GM21447 (cell line): ENCODE measurements at regions not wholly inside any gene's neighbourhood (a gene's known extent, or its start where the extent isn't known, plus 50 kb on each side); places are given as distances from the start of the nearest gene placed in this dataset.
A peak's percentile ranks its signal among the peaks of the same experiment; 100 is the strongest.

Experiments
- ATAC-seq: cut with Tn5 transposase; IDR thresholded peaks from one replicate; pipeline ENCODE4 v1.9.1; 2021; ENCODE audit not compliant: unreplicated experiment

GRCh38 chr2:7574385-7574784 is 657.2 kb downstream of the RNF144A start:
- ATAC-seq = no peak

GRCh38 chr2:7577769-7578168 is 660.6 kb downstream of the RNF144A start:
- no peak for ATAC-seq

- no peak for ATAC-seq
These were observed 666.8 kb downstream of the RNF144A start for GRCh38 chr2:7584017-7584416.

DNA sequence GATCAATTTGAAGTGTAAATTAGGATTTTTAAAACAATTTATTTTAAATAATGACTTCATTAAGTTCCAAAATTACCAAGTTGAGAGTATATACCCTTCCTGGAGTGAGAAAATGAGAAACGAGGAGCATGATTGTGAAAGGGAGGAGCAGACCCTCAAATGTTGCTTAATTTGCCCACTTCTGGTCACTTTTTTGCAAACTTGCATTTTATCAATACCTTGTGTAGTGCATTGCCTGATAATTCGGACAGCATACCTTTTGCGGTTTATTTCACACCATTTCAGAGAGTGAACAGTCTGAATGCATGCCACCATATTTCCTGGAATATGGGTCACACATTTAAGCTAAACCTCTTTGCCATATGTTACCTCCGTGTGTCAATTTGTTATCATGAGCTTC is 669.7 kb downstream of the RNF144A start:
- no peak for ATAC-seq

DNA sequence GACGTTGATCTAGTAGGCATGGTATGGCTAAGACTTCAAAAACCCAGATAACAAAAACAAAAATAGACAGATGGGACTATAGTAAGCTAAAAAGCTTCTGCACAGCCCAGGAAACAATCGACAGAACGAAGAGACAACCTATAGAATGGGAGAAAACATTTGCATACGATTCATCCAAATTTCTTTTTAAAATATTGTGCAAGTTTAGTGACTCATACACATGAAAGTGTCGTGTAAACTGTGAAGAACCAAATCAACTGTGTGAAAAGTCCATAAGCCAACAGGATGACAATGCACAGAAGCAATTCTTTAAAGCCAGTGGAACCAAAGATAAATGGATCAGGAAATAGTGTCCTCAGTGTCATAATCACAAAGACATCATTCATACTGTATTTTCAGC is 671.1 kb downstream of the RNF144A start:
- ATAC-seq = no peak

DNA sequence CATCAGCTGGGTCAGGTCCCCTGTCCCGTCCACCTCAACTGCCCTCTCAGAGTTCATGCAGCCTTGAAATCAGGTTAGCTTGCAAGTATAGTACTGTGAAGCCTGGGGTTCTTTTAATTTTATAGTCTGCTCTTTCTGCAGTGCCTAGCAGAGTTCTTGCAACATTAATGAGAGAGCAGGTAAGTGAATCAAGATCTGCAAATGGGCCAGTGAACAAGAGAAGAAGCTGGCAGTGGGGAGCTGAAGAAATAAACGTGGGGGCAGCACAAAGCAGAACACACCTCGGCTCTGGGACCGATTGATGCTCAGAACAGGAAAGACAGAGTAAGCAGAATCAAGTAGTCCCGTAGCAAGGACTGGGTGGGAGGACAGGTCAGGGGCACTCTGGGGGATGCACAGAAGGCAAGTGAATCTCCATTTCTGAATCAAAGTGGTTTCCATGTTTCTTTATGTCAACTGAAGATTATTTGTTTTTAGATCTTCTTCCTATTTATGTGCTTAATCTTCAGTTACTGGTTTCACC is 675.5 kb downstream of the RNF144A start:
- ATAC-seq = no peak

DNA sequence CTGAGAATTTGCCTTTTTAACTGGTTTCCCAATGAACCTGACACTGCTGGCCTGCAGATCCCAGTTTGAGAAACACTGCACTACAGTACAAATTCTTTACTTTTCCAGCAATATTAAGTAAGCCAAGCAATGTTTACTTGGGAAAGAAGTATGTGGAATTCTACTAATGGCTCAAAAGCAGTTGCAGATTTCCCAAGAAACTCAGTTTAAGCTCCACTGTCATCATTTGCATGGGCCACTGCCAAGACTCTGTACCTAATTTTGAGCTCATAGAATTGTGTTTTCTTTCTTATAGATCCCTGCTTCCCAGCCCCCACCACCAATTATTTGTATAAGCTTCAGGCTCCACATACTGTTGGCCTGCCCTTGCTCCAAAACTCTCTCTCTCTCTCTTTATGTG is 676.1 kb downstream of the RNF144A start:
- ATAC-seq = no peak

GRCh38 chr2:7594211-7594610 is 677.0 kb downstream of the RNF144A start:
- no peak for ATAC-seq

DNA sequence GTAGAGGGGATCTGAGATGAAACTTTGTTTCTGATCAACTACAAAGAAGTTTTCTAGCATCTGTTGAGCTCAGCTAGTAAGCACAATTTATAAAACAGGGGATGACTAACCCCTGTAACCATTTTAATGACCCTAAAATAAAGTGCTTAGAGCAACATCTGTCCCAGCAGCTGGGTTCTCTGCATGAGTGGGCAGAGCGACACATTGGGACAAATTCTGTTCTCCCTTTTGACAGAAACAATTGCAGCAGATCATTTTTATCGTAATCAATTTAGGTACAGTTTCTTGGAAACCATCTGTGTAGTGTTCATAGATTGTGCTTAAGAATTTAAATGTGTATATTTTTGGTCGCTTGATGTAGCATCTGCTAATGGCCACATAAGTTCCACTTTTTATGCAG is 678.0 kb downstream of the RNF144A start:
- no peak for ATAC-seq

DNA sequence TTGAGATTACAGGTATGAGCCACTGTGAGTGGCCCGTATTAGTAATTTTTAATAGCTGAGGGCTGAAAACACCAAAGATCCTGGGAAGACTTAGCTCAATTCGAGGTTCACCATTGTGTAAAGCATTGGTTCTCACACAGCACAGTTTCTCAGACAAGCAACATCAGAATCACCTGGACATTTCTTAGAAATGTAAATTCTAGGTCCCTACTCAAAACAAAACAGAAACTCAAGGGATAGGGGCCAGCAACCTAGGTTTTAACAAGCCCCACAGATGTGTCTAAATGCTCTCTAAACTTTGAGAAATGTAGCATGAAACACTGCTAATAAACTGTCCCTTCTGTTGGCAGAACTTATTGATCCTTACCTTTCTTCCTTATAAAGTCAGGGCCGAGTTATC is 681.2 kb downstream of the RNF144A start:
- ATAC-seq = no peak

DNA sequence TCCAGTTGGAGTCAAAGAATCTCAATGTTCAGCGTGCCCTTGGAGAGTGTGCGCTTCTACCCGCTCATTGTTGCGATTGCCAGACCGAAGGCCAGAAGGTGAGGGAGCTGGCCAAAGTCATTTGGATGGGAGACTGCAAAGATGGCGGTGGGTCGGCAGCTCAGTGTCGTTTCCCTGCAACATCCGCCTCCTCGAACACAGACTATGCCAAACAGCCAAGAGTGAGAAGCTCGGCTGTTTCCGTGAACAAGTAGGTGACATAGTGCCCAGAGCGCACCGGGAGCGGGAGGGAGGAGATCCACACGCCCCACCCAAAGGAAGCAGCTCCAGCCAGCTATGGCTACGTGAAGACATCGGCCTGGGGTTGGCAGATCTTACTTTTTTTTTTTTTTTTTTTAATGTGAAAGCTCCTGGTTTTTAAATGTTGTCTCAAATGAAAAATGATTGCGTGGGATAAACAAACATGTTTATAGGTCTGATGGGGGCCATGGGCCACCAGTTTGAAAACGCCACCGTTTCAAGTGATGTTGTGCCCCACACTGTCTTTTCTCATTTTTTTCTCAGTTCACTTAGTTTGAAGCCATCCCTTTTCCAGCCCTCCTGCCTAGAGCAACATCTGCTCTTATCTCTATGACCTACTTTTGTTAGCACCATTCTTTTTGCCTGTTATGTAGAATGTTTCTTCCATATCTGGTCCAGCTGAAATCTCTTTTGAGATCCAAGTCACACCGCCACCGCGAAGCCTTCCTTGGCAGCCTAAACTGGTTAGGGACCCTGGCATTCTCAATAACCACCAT is 682.4 kb downstream of the RNF144A start:
- ATAC-seq = no peak

- no peak for ATAC-seq
These were observed 684.8 kb downstream of the RNF144A start for GRCh38 chr2:7601990-7602389.

DNA sequence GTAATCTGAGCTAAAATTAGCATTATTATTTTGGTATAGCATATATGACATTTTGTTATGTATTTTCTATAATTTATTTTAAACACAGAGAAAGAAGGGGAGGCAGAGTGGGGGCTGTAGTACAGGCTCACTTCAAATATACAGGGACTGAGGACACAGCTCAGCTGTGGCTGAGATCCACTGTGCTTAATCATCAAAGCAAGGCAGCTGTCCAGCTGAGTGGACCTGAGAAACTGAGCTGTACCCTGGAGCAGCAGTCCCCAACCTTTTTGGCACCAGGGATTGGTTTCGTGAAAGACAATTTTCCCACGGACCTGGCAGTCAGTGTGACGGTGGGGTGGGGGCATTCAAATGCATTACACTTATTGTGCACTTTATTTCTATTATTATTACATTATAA is 687.2 kb downstream of the RNF144A start:
- ATAC-seq = no peak

GRCh38 chr2:7607441-7608173 is 690.4 kb downstream of the RNF144A start:
- ATAC-seq = no peak

DNA sequence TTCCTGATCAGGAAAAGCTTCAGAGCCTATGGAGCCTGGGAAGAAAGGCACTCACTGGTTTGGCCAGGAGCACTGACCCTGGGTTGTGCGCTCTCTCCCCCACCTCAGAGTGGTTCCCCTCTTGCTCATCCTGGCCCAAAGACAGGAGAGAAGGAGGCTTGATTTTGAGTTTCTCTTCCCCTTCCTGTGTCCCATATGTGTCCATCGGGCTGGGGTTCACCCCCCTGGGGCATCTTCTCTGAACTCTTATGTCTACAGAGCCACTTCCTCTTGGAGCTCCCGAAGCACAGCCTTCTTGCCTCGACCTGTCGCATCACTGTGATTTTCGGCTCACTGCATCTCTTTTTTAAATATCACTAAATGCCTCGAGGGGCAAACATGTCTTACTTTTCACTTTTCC is 692.3 kb downstream of the RNF144A start:
- ATAC-seq = peak; percentile 66

DNA sequence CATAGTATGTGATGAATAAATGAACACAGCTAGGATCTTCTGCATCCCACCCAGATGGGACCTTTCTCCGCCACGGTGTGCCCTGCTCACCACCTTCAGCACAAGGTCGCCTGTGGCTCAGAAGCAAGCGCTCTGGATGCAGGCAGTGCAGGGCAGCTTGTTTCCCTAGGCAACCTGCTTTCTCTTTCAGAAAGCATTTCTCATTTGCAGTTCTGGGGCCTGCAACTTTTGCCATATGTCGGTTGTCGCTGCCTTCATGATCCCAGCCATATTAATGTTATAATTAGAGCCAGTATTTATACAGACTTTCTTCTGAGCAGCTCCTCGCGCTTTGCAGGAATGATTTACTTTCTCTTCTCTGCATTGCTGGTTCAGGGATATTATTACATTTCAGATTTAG is 692.8 kb downstream of the RNF144A start:
- ATAC-seq = peak; percentile 53

- ATAC-seq = no peak
These were observed 694.5 kb downstream of the RNF144A start for GRCh38 chr2:7611750-7612149.

- ATAC-seq = no peak
These were observed 695.8 kb downstream of the RNF144A start for GRCh38 chr2:7612969-7613368.

GRCh38 chr2:7613831-7614230 is 696.6 kb downstream of the RNF144A start:
- ATAC-seq = no peak

- ATAC-seq = no peak
These were observed 700.8 kb downstream of the RNF144A start for GRCh38 chr2:7618031-7618430.

DNA sequence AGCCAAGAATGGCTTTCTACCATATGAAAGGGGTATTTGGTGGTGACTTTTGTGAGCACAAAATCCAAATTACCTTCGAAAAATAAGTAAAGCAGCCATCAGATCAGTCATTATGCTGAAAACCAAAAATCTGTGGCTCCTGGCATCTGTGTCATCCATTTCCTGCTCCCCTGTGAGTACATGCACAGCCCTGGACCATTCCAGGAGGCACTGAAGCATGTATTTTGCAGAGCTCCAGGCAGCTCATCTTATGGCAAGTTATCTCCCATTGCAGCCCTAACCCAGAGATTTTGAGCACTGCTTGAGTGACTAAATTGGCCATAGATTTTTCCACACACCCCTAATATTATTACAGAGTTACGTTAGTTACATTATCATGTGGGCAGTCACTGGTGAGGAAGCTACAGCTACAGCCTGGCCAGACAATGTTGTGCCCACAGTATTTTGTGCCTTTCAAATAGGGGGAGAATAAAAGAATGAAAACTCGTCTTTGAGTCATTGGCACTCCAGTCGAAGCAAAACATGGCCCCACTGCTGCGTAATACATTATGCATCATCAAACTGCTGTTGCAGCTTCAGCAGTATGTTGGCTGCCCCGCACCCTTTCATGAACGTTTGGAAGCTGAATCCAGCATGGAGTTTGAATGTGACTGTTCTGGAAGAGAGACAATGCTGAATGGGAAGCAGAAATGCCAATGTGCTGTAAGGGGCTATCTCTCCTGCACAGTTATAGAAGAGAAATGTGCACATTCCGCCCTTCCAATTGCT is 702.2 kb downstream of the RNF144A start:
- no peak for ATAC-seq

DNA sequence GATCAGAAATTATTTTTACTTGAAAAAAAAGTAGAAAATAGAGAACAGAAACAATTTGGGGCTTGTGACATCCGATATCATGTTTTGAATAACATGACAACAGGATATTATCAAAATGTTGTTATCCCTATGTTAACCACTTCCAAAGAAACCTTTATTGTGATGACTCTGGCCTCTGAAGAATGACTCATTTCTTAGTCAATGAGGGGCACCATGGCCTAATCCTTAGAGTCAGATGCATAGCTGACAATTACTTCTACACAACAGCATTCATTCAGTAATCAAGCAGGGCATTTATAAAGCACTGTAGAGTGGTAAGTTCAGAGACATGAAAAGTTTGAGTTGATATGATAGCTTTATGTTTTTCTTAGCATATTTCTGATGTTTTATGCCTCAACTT is 703.0 kb downstream of the RNF144A start:
- ATAC-seq = no peak
